AG09309 (cell line): ENCODE measurements at regions not wholly inside any gene's neighbourhood (a gene's known extent, or its start where the extent isn't known, plus 50 kb on each side); places are given as distances from the start of the nearest gene placed in this dataset.

ENCODE experiments used
- DNase-seq: peaks from one replicate; pipeline ENCODE4 v3.0.0-alpha.2; 2010; ENCODE audit warnings: low read depth
- H3K4me3 ChIP-seq: 2 replicates; pipeline ENCODE4 v1.5.1; 2011; ENCODE audit warnings: mild to moderate bottlenecking, low read depth, low read length, moderate library complexity; ENCODE audit not compliant: control insufficient read depth
- CTCF ChIP-seq: IDR thresholded peaks from 2 replicates; pipeline ENCODE4 v1.5.1; 2011; ENCODE audit warnings: mild to moderate bottlenecking, low read depth, low read length, inconsistent platforms; ENCODE audit not compliant: insufficient read depth, control insufficient read depth; ENCODE audit errors: missing control alignments

- no peak for TF ChIP-seq CTCF
- no peak for DNase-seq
- no peak overlapping the region for H3K4me3 ChIP-seq
These were observed 148.1 kb upstream of the GATB start for GRCh38 chr4:151908734-151909497.

GRCh38 chr4:151908201-151908600, 147.4 kb upstream of the GATB start:
- TF ChIP-seq CTCF = no peak
- DNase-seq = no peak
- H3K4me3 ChIP-seq = no peak overlapping the region

GRCh38 chr4:151906438-151906837, 145.6 kb upstream of the GATB start:
- no peak for TF ChIP-seq CTCF
- DNase-seq = no peak
- H3K4me3 ChIP-seq = no peak overlapping the region

- no peak for DNase-seq
- no peak overlapping the region for H3K4me3 ChIP-seq
- no peak for TF ChIP-seq CTCF
These were observed 144.4 kb upstream of the GATB start for GRCh38 chr4:151905197-151905596.

GRCh38 chr4:151901631-151902030, 140.8 kb upstream of the GATB start:
- DNase-seq = no peak
- H3K4me3 ChIP-seq = no peak overlapping the region
- no peak for TF ChIP-seq CTCF

- TF ChIP-seq CTCF = no peak
- no peak overlapping the region for H3K4me3 ChIP-seq
- no peak for DNase-seq
These were observed 136.1 kb upstream of the GATB start for GRCh38 chr4:151896880-151897279.
